ENCODE measurements at regions not wholly inside any gene's neighbourhood (a gene's known extent, or its start where the extent isn't known, plus 50 kb on each side); places are given as distances from the start of the nearest gene placed in this dataset.

GRCh38 chr4:96102541-96103026 lies 262.7 kb downstream of the PDHA2 start:
- no peak for DNase-seq

- DNase-seq: no peak
These were observed 263.2 kb downstream of the PDHA2 start for GRCh38 chr4:96103086-96103485.

GRCh38 chr4:96108146-96108545 lies 268.3 kb downstream of the PDHA2 start:
- no peak for DNase-seq

- no peak for DNase-seq
These were observed 272.7 kb downstream of the PDHA2 start for GRCh38 chr4:96112631-96113030.

GRCh38 chr4:96120206-96120605 lies 280.3 kb downstream of the PDHA2 start:
- DNase-seq: no peak

GRCh38 chr4:96126227-96126626 lies 286.3 kb downstream of the PDHA2 start:
- no peak for DNase-seq

GRCh38 chr4:96131186-96131585 lies 291.3 kb downstream of the PDHA2 start:
- no peak for DNase-seq

- no peak for DNase-seq
These were observed 294.9 kb downstream of the PDHA2 start for GRCh38 chr4:96134806-96135205.

GRCh38 chr4:96136056-96136455 lies 296.2 kb downstream of the PDHA2 start:
- no peak for DNase-seq

- DNase-seq: no peak
These were observed 299.5 kb downstream of the PDHA2 start for GRCh38 chr4:96139251-96139929.

GRCh38 chr4:96145601-96146000 lies 305.7 kb downstream of the PDHA2 start:
- DNase-seq: no peak

GRCh38 chr4:96146686-96147085 lies 306.8 kb downstream of the PDHA2 start:
- no peak for DNase-seq

- no peak for DNase-seq
These were observed 310.0 kb downstream of the PDHA2 start for GRCh38 chr4:96149894-96150293.

GRCh38 chr4:96150466-96150865 lies 310.6 kb downstream of the PDHA2 start:
- no peak for DNase-seq

- DNase-seq: no peak
These were observed 312.9 kb downstream of the PDHA2 start for GRCh38 chr4:96152824-96153223.

GRCh38 chr4:96154676-96155075 lies 314.8 kb downstream of the PDHA2 start:
- no peak for DNase-seq

GRCh38 chr4:96162636-96163035 lies 322.7 kb downstream of the PDHA2 start:
- DNase-seq: no peak

GRCh38 chr4:96164814-96165351 lies 325.0 kb downstream of the PDHA2 start:
- no peak for DNase-seq

- DNase-seq: no peak
These were observed 326.9 kb downstream of the PDHA2 start for GRCh38 chr4:96166806-96167205.

- peak in 1 of 2 donors; percentile 1 for DNase-seq
These were observed 330.3 kb downstream of the PDHA2 start for GRCh38 chr4:96170198-96170597.

- no peak for DNase-seq
These were observed 333.9 kb downstream of the PDHA2 start for GRCh38 chr4:96173756-96174155.

GRCh38 chr4:96175871-96176270 lies 336.0 kb downstream of the PDHA2 start:
- DNase-seq: no peak

- DNase-seq: no peak
These were observed 343.7 kb downstream of the PDHA2 start for GRCh38 chr4:96183611-96184010.

- DNase-seq: no peak
These were observed 346.7 kb downstream of the PDHA2 start for GRCh38 chr4:96186593-96186992.

GRCh38 chr4:96189761-96190160 lies 349.9 kb downstream of the PDHA2 start:
- DNase-seq: no peak
